HG03025 (cell line): ENCODE measurements at regions not wholly inside any gene's neighbourhood (a gene's known extent, or its start where the extent isn't known, plus 50 kb on each side); places are given as distances from the start of the nearest gene placed in this dataset.

Experiments
- ATAC-seq: cut with Tn5 transposase; IDR thresholded peaks from one replicate; pipeline ENCODE4 v1.9.1; 2021; ENCODE audit warnings: mild to moderate bottlenecking, moderate library complexity; ENCODE audit not compliant: unreplicated experiment, low FRiP score

DNA sequence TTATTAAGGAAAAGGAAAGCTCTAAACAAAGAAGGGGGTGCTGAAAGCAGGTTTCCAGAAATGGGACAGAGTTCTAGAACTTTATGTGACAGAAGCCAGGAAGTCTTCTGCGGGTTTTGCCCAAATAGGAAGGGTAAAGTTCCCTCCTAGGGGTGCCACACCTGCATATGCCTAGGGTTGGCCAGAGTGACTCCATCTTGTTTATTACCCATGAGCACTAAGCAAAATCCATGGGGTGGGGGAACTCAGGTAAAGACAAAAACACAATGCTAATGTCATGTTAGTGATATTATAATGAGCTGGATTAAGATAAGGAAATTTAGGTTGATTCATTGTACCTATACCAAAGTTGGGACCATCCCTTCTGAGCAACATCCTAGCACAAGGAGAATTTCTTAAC is 1132.7 kb downstream of the KCNT2 start:
- no peak for ATAC-seq

GRCh38 chr1:195472291-195472690 is 1135.9 kb downstream of the KCNT2 start:
- ATAC-seq, result no peak

GRCh38 chr1:195466639-195467038 is 1141.6 kb downstream of the KCNT2 start:
- ATAC-seq, result no peak

GRCh38 chr1:195462646-195463045 is 1145.6 kb downstream of the KCNT2 start:
- no peak for ATAC-seq

DNA sequence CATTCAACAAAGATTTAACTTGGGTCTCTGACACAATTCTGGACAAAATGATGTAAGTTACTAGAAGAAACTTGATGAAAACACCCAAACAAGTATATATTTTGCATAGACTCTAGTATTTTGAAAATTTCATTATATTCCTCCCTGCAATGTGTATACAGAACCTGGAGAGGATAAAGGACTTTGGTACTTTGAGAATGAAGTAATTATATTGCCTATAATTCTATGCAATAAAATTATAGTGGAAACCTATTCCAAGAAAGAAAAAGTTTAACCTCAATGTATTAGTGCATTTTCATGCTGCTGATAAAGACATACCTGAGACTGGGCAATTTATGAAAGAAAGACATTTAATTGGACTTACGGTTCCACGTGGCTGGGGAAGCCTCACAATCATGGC is 1146.1 kb downstream of the KCNT2 start:
- no peak for ATAC-seq

DNA sequence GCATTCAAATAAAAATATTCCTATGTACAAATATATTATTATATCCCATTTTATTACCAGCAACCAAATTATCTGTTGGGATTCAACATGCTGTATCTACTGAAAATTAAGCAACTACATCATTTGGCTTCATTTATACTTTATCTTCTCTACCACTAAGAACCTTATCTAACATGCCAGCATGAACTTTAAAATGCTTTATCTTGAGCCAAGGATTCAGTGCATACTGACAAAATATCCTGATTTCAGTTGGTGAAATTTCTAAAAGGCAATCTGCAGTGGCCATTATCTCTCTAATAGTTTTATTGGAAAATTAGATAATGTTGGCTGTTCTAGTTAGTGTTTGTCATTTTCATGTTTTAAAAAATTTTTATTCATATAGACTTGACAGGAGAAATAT is 1149.9 kb downstream of the KCNT2 start:
- ATAC-seq, result no peak

- ATAC-seq, result no peak
These were observed 1157.4 kb downstream of the KCNT2 start for GRCh38 chr1:195450794-195451193.

- ATAC-seq, result no peak
These were observed 1168.6 kb downstream of the KCNT2 start for GRCh38 chr1:195439661-195440060.

GRCh38 chr1:195434566-195435203 is 1173.6 kb downstream of the KCNT2 start:
- ATAC-seq, result no peak

DNA sequence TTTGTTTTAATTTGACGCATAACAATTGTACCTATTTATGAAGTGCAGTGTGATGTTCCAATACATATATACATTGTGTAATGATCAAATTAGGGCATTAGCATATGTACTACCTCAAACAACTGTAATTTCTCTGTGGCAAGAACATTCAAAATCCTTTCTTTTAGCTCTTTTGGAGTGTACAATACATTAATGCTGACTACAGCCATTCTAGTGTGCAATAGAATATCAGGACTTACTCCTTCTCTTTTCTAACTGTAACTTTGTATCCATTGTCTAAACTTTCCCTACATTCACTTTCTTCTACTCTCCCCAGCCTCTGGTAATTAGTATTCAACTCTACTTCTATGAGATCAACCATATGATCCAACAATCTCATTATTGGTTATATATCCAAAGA is 1177.4 kb downstream of the KCNT2 start:
- ATAC-seq, result no peak

DNA sequence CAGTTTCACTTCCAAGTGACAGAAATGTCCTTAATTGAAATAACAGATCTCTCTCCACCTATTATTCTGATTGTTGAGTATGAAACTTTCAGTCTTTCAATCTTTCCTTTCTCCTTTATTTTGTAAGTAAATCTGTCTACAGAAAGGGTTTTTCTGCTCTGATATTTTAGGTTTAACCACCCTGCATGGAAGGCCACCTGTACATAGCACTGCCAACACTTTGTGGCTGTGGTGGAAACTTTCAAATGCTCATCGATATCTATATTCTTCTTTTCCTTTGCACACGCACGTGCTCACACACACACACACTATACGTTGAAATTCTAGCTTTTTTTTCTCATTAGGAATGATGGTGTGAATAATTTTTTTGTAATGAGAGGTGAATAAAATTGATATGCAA is 1179.3 kb downstream of the KCNT2 start:
- no peak for ATAC-seq

DNA sequence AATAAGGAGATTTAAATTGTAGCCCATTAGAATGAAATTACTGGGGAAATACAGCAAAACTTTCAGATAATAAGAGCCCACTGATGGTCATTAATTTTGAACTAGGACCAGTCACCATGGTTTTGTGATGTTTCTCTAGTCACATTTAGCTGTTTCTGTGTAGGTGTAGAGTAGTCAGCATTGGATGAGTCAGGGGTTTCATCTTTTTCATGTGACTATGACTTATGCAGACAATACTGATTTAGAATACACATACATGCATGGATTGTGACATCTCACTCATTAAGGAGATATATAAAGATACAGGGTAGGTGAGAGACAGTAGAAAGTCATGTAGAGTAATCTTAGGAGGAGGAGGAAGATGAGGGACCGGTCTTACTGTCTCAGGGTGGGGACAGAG is 1192.7 kb downstream of the KCNT2 start:
- no peak for ATAC-seq

DNA sequence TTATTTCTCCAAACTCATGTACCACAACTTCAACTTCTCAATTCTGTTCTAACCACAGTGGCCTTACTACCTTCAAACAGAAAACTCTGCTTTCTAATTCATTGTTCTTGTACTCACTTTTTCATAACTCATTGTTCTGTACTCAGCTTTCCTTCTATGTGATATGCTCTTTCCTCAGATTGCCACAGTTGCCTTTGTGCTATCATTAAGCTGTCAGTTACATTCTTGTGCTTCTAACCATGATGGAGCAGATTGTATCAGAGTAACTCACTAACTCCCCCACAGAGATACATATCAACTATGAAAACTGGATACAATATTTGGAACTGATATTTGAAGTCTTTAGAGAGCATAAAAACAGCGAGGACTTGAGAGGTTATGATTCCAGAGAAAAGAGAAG is 1213.7 kb downstream of the KCNT2 start:
- ATAC-seq, result no peak

DNA sequence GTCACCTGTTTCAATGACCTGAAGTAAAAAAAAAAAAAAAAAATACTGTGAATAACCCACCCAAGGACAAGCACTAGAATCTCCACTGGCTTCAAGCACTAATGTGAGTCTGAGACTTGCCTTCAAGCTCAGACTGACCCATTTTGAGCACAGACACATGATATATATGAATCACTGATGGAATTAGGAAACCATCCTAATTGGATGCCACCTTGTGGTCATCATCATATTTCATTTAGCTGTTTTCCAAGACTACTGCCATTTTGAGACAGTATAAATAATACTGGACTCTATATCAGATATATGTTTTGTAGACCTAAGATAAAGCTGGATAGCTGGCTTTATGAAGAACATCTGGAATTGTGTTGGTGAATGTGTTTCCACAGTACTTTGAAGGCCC is 1232.0 kb downstream of the KCNT2 start:
- no peak for ATAC-seq

- ATAC-seq, result no peak
These were observed 1234.4 kb downstream of the KCNT2 start for GRCh38 chr1:195373856-195374255.

GRCh38 chr1:195345149-195345548 is 1263.1 kb downstream of the KCNT2 start:
- no peak for ATAC-seq

GRCh38 chr1:195337646-195338045 is 1270.6 kb downstream of the KCNT2 start:
- ATAC-seq, result no peak

- no peak for ATAC-seq
These were observed 1271.4 kb downstream of the KCNT2 start for GRCh38 chr1:195336812-195337211.

- no peak for ATAC-seq
These were observed 1272.7 kb downstream of the KCNT2 start for GRCh38 chr1:195335541-195335940.

DNA sequence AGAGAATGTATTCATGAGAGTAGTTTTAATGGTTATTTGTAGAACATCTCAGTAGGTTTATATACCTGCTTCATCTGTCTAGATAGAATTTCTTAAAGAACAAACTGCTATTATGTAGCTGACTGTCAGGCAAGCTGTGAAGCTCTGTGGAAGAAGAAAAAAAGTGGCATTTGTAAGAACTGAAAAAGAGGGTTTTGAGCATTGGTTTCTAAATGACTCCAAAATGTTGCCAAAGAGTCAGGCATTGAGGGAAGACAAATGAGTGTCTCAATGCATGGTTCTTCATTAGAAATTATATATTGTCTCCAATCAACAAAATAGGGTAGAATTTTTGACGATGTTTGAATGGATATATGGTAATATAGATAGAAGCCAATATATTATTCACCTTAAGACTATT is 1276.1 kb downstream of the KCNT2 start:
- no peak for ATAC-seq

DNA sequence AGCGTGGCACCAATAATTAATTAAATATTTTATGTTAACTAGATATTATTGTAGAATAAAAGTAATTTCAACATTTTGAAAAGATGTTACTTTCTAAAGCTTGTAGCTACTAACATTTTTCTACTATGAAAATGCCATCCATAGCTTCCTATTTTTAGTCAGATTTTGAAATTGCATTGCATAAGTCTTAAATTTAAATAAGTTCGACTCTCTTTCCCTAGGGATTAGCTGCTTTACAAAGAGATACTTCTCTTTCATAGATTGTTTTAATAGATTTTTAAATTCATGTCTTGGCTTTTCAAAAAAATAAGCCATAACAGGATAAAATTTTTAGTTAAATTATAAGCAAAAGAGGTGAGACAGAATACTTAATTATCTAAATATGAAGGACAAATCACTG is 1279.6 kb downstream of the KCNT2 start:
- no peak for ATAC-seq

DNA sequence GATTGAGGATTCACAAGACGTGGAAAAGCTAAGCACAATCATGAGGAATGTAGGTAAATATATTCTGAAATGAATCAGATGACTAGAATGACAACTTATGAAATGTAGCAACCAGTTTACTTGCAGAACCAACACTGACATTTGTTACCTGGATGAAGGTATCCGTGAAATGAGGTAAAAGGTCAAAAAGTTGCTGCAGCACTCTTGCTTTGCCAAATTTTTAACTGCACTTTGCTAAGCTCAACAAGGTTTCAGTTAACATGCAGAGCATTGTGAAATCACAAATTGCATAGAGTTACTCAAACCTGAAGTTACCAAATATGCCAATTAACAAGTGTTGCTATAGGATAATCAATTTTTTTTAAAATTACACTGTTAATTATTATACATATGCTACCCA is 1280.1 kb downstream of the KCNT2 start:
- no peak for ATAC-seq

- no peak for ATAC-seq
These were observed 1280.9 kb downstream of the KCNT2 start for GRCh38 chr1:195327361-195327760.
